ENCODE measurements at regions not wholly inside any gene's neighbourhood (a gene's known extent, or its start where the extent isn't known, plus 50 kb on each side); places are given as distances from the start of the nearest gene placed in this dataset.

DNA sequence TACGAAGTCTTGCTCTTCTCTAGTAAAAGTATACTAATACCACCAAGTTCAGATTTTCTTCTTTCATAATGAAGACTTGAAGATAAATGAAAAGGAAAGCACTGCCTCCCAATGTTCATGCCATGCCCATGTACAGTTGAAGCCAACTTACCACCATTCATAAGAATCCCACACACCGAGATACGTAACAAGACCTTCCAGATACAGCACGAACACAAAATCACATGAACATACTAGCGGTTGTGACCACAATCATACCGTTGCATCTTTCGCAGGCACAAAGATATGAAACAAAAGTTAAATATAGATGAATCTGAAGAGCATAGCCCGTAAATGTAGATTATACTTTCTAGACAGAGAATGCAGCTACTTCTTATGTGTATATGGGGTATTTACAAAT lies 412.5 kb downstream of the CBLN4 start:
- H4K5ac ChIP-seq (ENCODE audit: insufficient read length, low read depth, low read length): no peak overlapping the region
- no peak overlapping the region for H2AK5ac ChIP-seq (ENCODE audit: insufficient read length, low read length)
- H3K18ac ChIP-seq (ENCODE audit: insufficient read length, low read depth, low read length): no peak overlapping the region
- TF ChIP-seq, protein P1, sequence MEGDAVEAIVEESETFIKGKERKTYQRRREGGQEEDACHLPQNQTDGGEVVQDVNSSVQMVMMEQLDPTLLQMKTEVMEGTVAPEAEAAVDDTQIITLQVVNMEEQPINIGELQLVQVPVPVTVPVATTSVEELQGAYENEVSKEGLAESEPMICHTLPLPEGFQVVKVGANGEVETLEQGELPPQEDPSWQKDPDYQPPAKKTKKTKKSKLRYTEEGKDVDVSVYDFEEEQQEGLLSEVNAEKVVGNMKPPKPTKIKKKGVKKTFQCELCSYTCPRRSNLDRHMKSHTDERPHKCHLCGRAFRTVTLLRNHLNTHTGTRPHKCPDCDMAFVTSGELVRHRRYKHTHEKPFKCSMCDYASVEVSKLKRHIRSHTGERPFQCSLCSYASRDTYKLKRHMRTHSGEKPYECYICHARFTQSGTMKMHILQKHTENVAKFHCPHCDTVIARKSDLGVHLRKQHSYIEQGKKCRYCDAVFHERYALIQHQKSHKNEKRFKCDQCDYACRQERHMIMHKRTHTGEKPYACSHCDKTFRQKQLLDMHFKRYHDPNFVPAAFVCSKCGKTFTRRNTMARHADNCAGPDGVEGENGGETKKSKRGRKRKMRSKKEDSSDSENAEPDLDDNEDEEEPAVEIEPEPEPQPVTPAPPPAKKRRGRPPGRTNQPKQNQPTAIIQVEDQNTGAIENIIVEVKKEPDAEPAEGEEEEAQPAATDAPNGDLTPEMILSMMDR (conservative IDR thresholded peaks at IDR 0.05): no peak
- H3K79me1 ChIP-seq (ENCODE audit: insufficient read depth, low read depth, low read length, poor library complexity, severe bottlenecking): no peaks in the 10 kb centered on the region
- no peak for DNase-seq
- no peaks in the 10 kb centered on the region for H3K9me3 ChIP-seq (ENCODE audit: control insufficient read depth, low read depth, low read length)
- no peak overlapping the region for H3K4ac ChIP-seq (ENCODE audit: low read depth, low read length)
- no peak overlapping the region for H3T11ph ChIP-seq (ENCODE audit: low read length)
- Mint-ChIP-seq H3K36me3 (ENCODE audit: insufficient read depth in 1 of 3, low read depth in 3 of 3) (no peaks in the 10 kb centered on the region), H3K4me3 (no peak overlapping the region), H3K27ac (no peak overlapping the region), H3K27me3 (ENCODE audit: low read depth) (no peaks in the 10 kb centered on the region; the same call in 1 of the 2 replicates), H3K4me1 (0 out of 4 replicates have a peak, but pooled peaks cover 0 to 4% of the 10 kb centered on the region in 2 experiments), H3K9me3 (no peaks in the 10 kb centered on the region)
- no peak overlapping the region for H2BK5ac ChIP-seq (ENCODE audit: insufficient read length, low read length)
- H3K14ac ChIP-seq (ENCODE audit: insufficient read depth, low read length): no peak overlapping the region
- no peak overlapping the region for H3K27ac ChIP-seq (ENCODE audit: insufficient read length, low read depth, low read length)
- H2BK15ac ChIP-seq (ENCODE audit: low read depth, low read length): no peak overlapping the region
- no peak overlapping the region for H3K23ac ChIP-seq (ENCODE audit: insufficient read length, low read depth, low read length)
- no peak overlapping the region for H2BK12ac ChIP-seq (ENCODE audit: insufficient read length, low read depth, low read length)
- WGBS (ENCODE audit: extremely low coverage, insufficient read length, low lambda C conversion rate): no CpG with 5 or more reads among the region's 8 CpGs
- no peak overlapping the region for H4K8ac ChIP-seq (replicated peaks; ENCODE audit: insufficient read length, low read depth, low read length)
- no peaks in the 10 kb centered on the region for H4K20me1 ChIP-seq (ENCODE audit: control insufficient read depth, insufficient read depth, insufficient read length)
- H4K91ac ChIP-seq (ENCODE audit: insufficient read length, low read depth, low read length): no peak overlapping the region
- no peaks in the 10 kb centered on the region for H3K4me1 ChIP-seq (ENCODE audit: insufficient read depth, low read length)
- no peak overlapping the region for H2BK20ac ChIP-seq (ENCODE audit: low read depth, low read length, poor library complexity, severe bottlenecking)
- H2AFZ ChIP-seq (ENCODE audit: low read length): no peak overlapping the region
- H2BK120ac ChIP-seq (ENCODE audit: low read depth, low read length, poor library complexity, severe bottlenecking): no peak overlapping the region
- H3K79me2 ChIP-seq (ENCODE audit: insufficient read depth, low read length): no peaks in the 10 kb centered on the region
- no peak overlapping the region for H3K4me2 ChIP-seq (ENCODE audit: insufficient read depth, insufficient read length, low read length)
- no peaks in the 10 kb centered on the region for H3K23me2 ChIP-seq (ENCODE audit: insufficient read length, low read depth, low read length, poor library complexity, severe bottlenecking)
- no peak overlapping the region for H3K56ac ChIP-seq (ENCODE audit: insufficient read length, low read depth, low read length)
- no peak overlapping the region for H3K9ac ChIP-seq (ENCODE audit: extremely low read depth, insufficient read length, low read length)
- no peaks in the 10 kb centered on the region for H3K27me3 ChIP-seq (ENCODE audit: insufficient read depth, low read length)

Data from H9 (cell line).